ENCODE measurements at regions not wholly inside any gene's neighbourhood (a gene's known extent, or its start where the extent isn't known, plus 50 kb on each side); places are given as distances from the start of the nearest gene placed in this dataset.

- Histone ChIP-seq H3K27me3 (ENCODE audit: insufficient read depth, low read depth, low read length) (no peaks in the 10 kb centered on the region), H3K27ac (ENCODE audit: low read length) (no peak overlapping the region), H4K20me1 (ENCODE audit: insufficient read depth) (no peaks in the 10 kb centered on the region), H3F3A (ENCODE audit: insufficient read depth, low read length, poor library complexity, severe bottlenecking) (no peaks in the 10 kb centered on the region), H3K4me3 (ENCODE audit: low read length) (no peak overlapping the region), H3K9me3 (ENCODE audit: low read length) (no peaks in the 10 kb centered on the region), H3K36me3 (ENCODE audit: insufficient read depth, low read length) (no peaks in the 10 kb centered on the region), H3K4me2 (ENCODE audit: low read length) (no peak overlapping the region), H3K9me2 (ENCODE audit: insufficient read depth, low read length) (no peaks in the 10 kb centered on the region), H2AFZ (ENCODE audit: low read depth, low read length) (no peak overlapping the region), H3K9ac (ENCODE audit: low read length) (no peak overlapping the region), H3K79me2 (replicated peaks; ENCODE audit: insufficient read depth, low read length) (no peaks in the 10 kb centered on the region)
- TF ChIP-seq REST (IDR thresholded peaks at IDR 0.05; ENCODE audit: borderline replicate concordance) (no peak), TAF1 (IDR thresholded peaks at IDR 0.05; ENCODE audit: low read depth) (no peak), EP300 (conservative IDR thresholded peaks at IDR 0.05; ENCODE audit: poor library complexity, severe bottlenecking) (no peak), RAD21 (conservative IDR thresholded peaks at IDR 0.05) (no peak), SMC3 (conservative IDR thresholded peaks at IDR 0.05; ENCODE audit: poor library complexity) (no peak), POLR2AphosphoS5 (IDR thresholded peaks at IDR 0.05) (no peak), CTCF (IDR thresholded peaks at IDR 0.05; ENCODE audit: poor library complexity, severe bottlenecking) (no peak), EZH2 (IDR thresholded peaks at IDR 0.05; ENCODE audit: borderline replicate concordance, insufficient read depth, low read length, poor library complexity, severe bottlenecking) (no peak), MXI1 (conservative IDR thresholded peaks at IDR 0.05; ENCODE audit: poor library complexity, severe bottlenecking) (no peak)
Measured at GRCh38 chr3:34219556-34219955, 421.1 kb downstream of the PDCD6IP start.

- TF ChIP-seq RAD21 (conservative IDR thresholded peaks at IDR 0.05) (no peak), MXI1 (conservative IDR thresholded peaks at IDR 0.05; ENCODE audit: poor library complexity, severe bottlenecking) (no peak), CTCF (IDR thresholded peaks at IDR 0.05; ENCODE audit: poor library complexity, severe bottlenecking) (no peak), EP300 (conservative IDR thresholded peaks at IDR 0.05; ENCODE audit: poor library complexity, severe bottlenecking) (peak; percentile 16), POLR2AphosphoS5 (IDR thresholded peaks at IDR 0.05) (peak; percentile 51), SMC3 (conservative IDR thresholded peaks at IDR 0.05; ENCODE audit: poor library complexity) (no peak), REST (IDR thresholded peaks at IDR 0.05; ENCODE audit: borderline replicate concordance) (no peak), EZH2 (IDR thresholded peaks at IDR 0.05; ENCODE audit: borderline replicate concordance, insufficient read depth, low read length, poor library complexity, severe bottlenecking) (no peak), TAF1 (IDR thresholded peaks at IDR 0.05; ENCODE audit: low read depth) (no peak)
- no peak overlapping the region for H3K4me2 ChIP-seq (ENCODE audit: low read length)
- H3K9ac ChIP-seq (ENCODE audit: low read length), result no peak overlapping the region
- H3K27me3 ChIP-seq (ENCODE audit: insufficient read depth, low read depth, low read length), result no peaks in the 10 kb centered on the region
- H2AFZ ChIP-seq (ENCODE audit: low read depth, low read length), result no peak overlapping the region
- H3K36me3 ChIP-seq (ENCODE audit: insufficient read depth, low read length), result no peaks in the 10 kb centered on the region
- H3K27ac ChIP-seq (ENCODE audit: low read length), result no peak overlapping the region
- H3K79me2 ChIP-seq (replicated peaks; ENCODE audit: insufficient read depth, low read length), result no peaks in the 10 kb centered on the region
- H3K4me3 ChIP-seq (ENCODE audit: low read length), result no peak overlapping the region
- no peaks in the 10 kb centered on the region for H3K9me2 ChIP-seq (ENCODE audit: insufficient read depth, low read length)
- H3K9me3 ChIP-seq (ENCODE audit: low read length), result no peaks in the 10 kb centered on the region
- no peaks in the 10 kb centered on the region for H4K20me1 ChIP-seq (ENCODE audit: insufficient read depth)
- H3F3A ChIP-seq (ENCODE audit: insufficient read depth, low read length, poor library complexity, severe bottlenecking), result no peaks in the 10 kb centered on the region
Measured at GRCh38 chr3:34225821-34226366, 427.5 kb downstream of the PDCD6IP start.

Measured in neural cell (in vitro differentiated cells).